ENCODE measurements at regions not wholly inside any gene's neighbourhood (a gene's known extent, or its start where the extent isn't known, plus 50 kb on each side); places are given as distances from the start of the nearest gene placed in this dataset.
"Not testable (repeated sequence)": the region's sequence is repeated elsewhere in the genome, so short reads cannot be mapped to it uniquely, and the experiment has no call there.

DNA sequence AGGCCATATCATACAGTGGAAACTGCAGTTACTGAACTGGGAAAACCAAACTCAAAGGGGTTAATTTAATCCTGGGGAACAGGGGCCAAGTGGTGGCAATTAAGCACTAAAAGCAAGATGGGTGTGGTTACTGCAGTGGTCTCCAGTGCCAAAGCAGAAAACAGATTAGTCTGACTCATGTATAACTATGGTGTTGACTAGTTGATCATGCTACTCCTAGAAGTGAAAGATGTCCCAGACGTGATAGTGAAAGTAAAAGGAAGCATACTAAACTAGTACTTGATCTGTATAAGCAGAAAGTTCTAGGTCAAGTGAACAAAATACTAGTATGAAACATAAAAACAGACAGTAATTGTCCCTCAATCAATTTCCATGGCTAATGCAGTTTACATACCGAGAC lies 360.0 kb upstream of the SLITRK5 start:
- H3K4me1 ChIP-seq (ENCODE audit: control insufficient read depth, insufficient read depth, low read length): no peaks in the 10 kb centered on the region
- no peaks in the 10 kb centered on the region for H3K9me3 ChIP-seq (ENCODE audit: control insufficient read depth, low read length)
- H3K27me3 ChIP-seq (ENCODE audit: control insufficient read depth, insufficient read depth, low read length, poor library complexity, severe bottlenecking): no peaks in the 10 kb centered on the region
- H3K36me3 ChIP-seq (ENCODE audit: control insufficient read depth, insufficient read depth, low read length): no peaks in the 10 kb centered on the region
- H3K4me3 ChIP-seq (ENCODE audit: insufficient read depth, low read depth, low read length): no peak overlapping the region
- 98 to 100% methylated on average over 2 of the region's 2 CpGs for WGBS, 2 experiments
- H3K27ac ChIP-seq (ENCODE audit: insufficient read depth, low read depth, low read length, poor library complexity, severe bottlenecking): no peak overlapping the region

DNA sequence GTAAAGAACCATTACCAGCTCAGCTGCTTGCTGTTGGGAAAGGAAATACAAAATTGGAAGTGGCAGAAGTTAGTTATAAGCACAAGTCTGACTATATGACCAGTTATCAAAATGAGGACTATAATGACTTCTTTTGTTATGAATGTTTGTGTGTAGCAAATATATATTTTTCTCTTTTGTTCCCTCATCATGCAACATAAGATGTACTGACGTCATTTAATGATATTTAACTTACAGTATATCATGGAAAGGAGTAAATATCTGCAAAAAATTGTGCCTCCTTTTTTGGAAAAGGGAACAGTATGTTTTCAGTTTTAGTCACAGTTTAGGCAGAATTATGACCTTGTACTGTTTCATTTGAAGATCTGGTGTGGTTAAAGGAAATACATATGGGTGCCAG lies 356.3 kb upstream of the SLITRK5 start:
- Histone ChIP-seq H3K4me3 (ENCODE audit: insufficient read depth, low read depth, low read length) (no peak overlapping the region), H3K9me3 (ENCODE audit: control insufficient read depth, low read length) (no peaks in the 10 kb centered on the region), H3K27ac (ENCODE audit: insufficient read depth, low read depth, low read length, poor library complexity, severe bottlenecking) (no peak overlapping the region), H3K36me3 (ENCODE audit: control insufficient read depth, insufficient read depth, low read length) (no peaks in the 10 kb centered on the region), H3K27me3 (ENCODE audit: control insufficient read depth, insufficient read depth, low read length, poor library complexity, severe bottlenecking) (no peaks in the 10 kb centered on the region), H3K4me1 (ENCODE audit: control insufficient read depth, insufficient read depth, low read length) (no peaks in the 10 kb centered on the region)
- no CpG with 5 or more reads among the region's 1 CpG for WGBS, 2 experiments

DNA sequence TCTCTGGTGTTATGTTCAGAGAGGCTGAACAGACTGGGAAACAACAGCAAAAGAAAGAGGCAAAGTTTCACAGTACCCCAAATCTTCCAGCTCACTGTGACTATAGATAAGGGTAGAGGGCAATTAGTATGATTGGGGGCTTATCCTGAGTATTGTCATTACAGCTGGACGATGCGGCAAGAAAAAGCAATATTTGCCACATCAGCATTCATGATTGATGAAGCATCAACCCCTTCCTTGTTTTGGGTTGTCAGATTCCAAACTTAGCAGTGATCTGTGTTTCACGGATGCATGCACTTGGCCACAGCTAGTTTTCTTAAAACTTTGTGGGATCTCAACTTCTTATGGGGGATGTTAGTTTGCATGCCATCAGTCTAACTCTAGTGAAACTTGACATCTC lies 348.8 kb upstream of the SLITRK5 start:
- no peaks in the 10 kb centered on the region for H3K9me3 ChIP-seq (ENCODE audit: control insufficient read depth, low read length)
- no peak overlapping the region for H3K4me3 ChIP-seq (ENCODE audit: insufficient read depth, low read depth, low read length)
- no peaks in the 10 kb centered on the region for H3K36me3 ChIP-seq (ENCODE audit: control insufficient read depth, insufficient read depth, low read length)
- H3K4me1 ChIP-seq (ENCODE audit: control insufficient read depth, insufficient read depth, low read length): no peaks in the 10 kb centered on the region
- H3K27ac ChIP-seq (ENCODE audit: insufficient read depth, low read depth, low read length, poor library complexity, severe bottlenecking): no peak overlapping the region
- WGBS, 2 experiments: 80 to 85% methylated on average over 3 of the region's 3 CpGs
- H3K27me3 ChIP-seq (ENCODE audit: control insufficient read depth, insufficient read depth, low read length, poor library complexity, severe bottlenecking): no peaks in the 10 kb centered on the region

DNA sequence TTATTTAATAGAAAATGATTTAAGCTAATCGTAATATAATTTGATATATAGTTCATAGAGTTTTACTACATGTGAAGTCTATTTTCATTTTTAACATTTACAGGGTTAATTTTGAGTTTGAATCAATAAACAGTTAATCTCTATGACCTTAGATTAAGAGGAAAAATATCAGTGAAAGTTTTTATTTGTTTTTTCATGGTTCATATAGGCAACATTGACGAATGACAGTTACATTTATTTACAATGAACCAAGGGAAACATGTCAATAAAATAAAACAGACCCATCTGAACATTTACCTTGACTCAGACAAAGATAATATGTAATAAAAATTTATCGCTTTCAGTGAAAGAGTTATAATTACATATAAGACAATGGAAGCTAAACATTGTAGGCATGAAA lies 346.6 kb upstream of the SLITRK5 start:
- 100% methylated on average over 1 of the region's 3 CpGs; no CpG with 5 or more reads in 1 of the 2 experiments for WGBS, 2 experiments
- H3K36me3 ChIP-seq (ENCODE audit: control insufficient read depth, insufficient read depth, low read length): no peaks in the 10 kb centered on the region
- no peak overlapping the region for H3K4me3 ChIP-seq (ENCODE audit: insufficient read depth, low read depth, low read length)

DNA sequence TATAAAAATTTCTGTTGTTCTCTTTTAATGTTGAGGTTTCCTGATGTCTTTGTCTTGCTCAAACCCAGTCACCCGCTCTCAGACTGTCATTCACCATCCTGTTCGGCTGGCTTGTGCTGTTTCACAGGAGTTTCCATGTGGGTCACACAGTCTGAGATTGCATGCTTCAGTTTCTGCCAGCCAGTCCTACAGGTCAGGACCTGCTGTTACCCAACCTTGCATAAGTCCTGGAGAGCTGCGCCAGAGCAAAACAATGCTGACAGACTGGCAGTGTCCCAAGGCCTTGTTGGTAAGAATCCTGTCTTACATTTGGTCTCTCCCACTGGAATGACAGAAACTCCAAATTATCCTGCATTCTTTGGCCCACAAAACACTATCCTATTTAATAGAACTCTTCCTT lies 340.0 kb upstream of the SLITRK5 start:
- H3K4me3 ChIP-seq (ENCODE audit: insufficient read depth, low read depth, low read length): no peak overlapping the region
- H3K4me1 ChIP-seq (ENCODE audit: control insufficient read depth, insufficient read depth, low read length): no peaks in the 10 kb centered on the region
- 70 to 82% methylated on average over 3 of the region's 3 CpGs for WGBS, 2 experiments
- no peaks in the 10 kb centered on the region for H3K36me3 ChIP-seq (ENCODE audit: control insufficient read depth, insufficient read depth, low read length)
- no peaks in the 10 kb centered on the region for H3K27me3 ChIP-seq (ENCODE audit: control insufficient read depth, insufficient read depth, low read length, poor library complexity, severe bottlenecking)
- no peaks in the 10 kb centered on the region for H3K9me3 ChIP-seq (ENCODE audit: control insufficient read depth, low read length)
- H3K27ac ChIP-seq (ENCODE audit: insufficient read depth, low read depth, low read length, poor library complexity, severe bottlenecking): no peak overlapping the region

More for the DNA sequence above, 346.6 kb upstream of the SLITRK5 start:
- no peaks in the 10 kb centered on the region for H3K27me3 ChIP-seq (ENCODE audit: control insufficient read depth, insufficient read depth, low read length, poor library complexity, severe bottlenecking)
- no peaks in the 10 kb centered on the region for H3K4me1 ChIP-seq (ENCODE audit: control insufficient read depth, insufficient read depth, low read length)
- H3K27ac ChIP-seq (ENCODE audit: insufficient read depth, low read depth, low read length, poor library complexity, severe bottlenecking): no peak overlapping the region
- no peaks in the 10 kb centered on the region for H3K9me3 ChIP-seq (ENCODE audit: control insufficient read depth, low read length)

GRCh38 chr13:87333599-87333998 lies 337.6 kb upstream of the SLITRK5 start:
- Histone ChIP-seq H3K27ac (ENCODE audit: insufficient read depth, low read depth, low read length, poor library complexity, severe bottlenecking) (no peak overlapping the region), H3K36me3 (ENCODE audit: control insufficient read depth, insufficient read depth, low read length) (no peaks in the 10 kb centered on the region), H3K4me3 (ENCODE audit: insufficient read depth, low read depth, low read length) (no peak overlapping the region), H3K27me3 (ENCODE audit: control insufficient read depth, insufficient read depth, low read length, poor library complexity, severe bottlenecking) (no peaks in the 10 kb centered on the region), H3K9me3 (ENCODE audit: control insufficient read depth, low read length) (no peaks in the 10 kb centered on the region), H3K4me1 (ENCODE audit: control insufficient read depth, insufficient read depth, low read length) (no peaks in the 10 kb centered on the region)
- WGBS, 2 experiments: 94 to 97% methylated on average over 5 of the region's 5 CpGs

GRCh38 chr13:87334176-87334575 lies 337.0 kb upstream of the SLITRK5 start:
- H3K36me3 ChIP-seq (ENCODE audit: control insufficient read depth, insufficient read depth, low read length): no peaks in the 10 kb centered on the region
- WGBS, 2 experiments: 93 to 95% methylated on average over 8 of the region's 8 CpGs

GRCh38 chr13:87336346-87336889 lies 334.8 kb upstream of the SLITRK5 start:
- not testable (repeated sequence) for H3K4me3 ChIP-seq (ENCODE audit: insufficient read depth, low read depth, low read length); H3K27me3 ChIP-seq (ENCODE audit: control insufficient read depth, insufficient read depth, low read length, poor library complexity, severe bottlenecking); H3K9me3 ChIP-seq (ENCODE audit: control insufficient read depth, low read length); H3K27ac ChIP-seq (ENCODE audit: insufficient read depth, low read depth, low read length, poor library complexity, severe bottlenecking); H3K4me1 ChIP-seq (ENCODE audit: control insufficient read depth, insufficient read depth, low read length); H3K36me3 ChIP-seq (ENCODE audit: control insufficient read depth, insufficient read depth, low read length)
- WGBS, 2 experiments: 81 to 84% methylated on average over 8 of the region's 8 CpGs

More at GRCh38 chr13:87334176-87334575, 337.0 kb upstream of the SLITRK5 start:
- no peaks in the 10 kb centered on the region for H3K4me1 ChIP-seq (ENCODE audit: control insufficient read depth, insufficient read depth, low read length)
- no peaks in the 10 kb centered on the region for H3K27me3 ChIP-seq (ENCODE audit: control insufficient read depth, insufficient read depth, low read length, poor library complexity, severe bottlenecking)
- H3K9me3 ChIP-seq (ENCODE audit: control insufficient read depth, low read length): no peaks in the 10 kb centered on the region
- no peak overlapping the region for H3K27ac ChIP-seq (ENCODE audit: insufficient read depth, low read depth, low read length, poor library complexity, severe bottlenecking)
- H3K4me3 ChIP-seq (ENCODE audit: insufficient read depth, low read depth, low read length): no peak overlapping the region

DNA sequence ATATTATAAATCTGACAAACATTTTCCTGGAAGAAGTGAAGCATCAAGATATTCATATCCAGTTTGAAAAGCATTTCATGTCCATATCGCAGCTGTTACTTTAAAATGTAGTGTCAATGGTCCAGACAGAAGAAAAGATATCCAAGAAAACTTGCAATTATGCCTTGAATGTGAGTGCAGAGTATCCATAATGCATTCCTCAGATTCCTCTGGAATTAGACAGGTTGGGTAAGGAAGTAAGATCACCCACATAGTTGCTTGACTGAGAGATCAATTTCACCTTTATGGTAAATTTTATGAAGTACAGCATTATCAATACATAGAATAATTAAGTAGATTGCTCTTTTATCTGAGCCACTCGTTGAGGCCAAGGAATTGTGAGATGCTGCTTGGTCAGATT lies 327.0 kb upstream of the SLITRK5 start:
- H3K9me3 ChIP-seq (ENCODE audit: control insufficient read depth, low read length): no peaks in the 10 kb centered on the region
- no peak overlapping the region for H3K27ac ChIP-seq (ENCODE audit: insufficient read depth, low read depth, low read length, poor library complexity, severe bottlenecking)
- no peak overlapping the region for H3K4me3 ChIP-seq (ENCODE audit: insufficient read depth, low read depth, low read length)
- WGBS, 2 experiments: 83 to 93% methylated on average over 2 of the region's 2 CpGs
- no peaks in the 10 kb centered on the region for H3K27me3 ChIP-seq (ENCODE audit: control insufficient read depth, insufficient read depth, low read length, poor library complexity, severe bottlenecking)
- no peaks in the 10 kb centered on the region for H3K36me3 ChIP-seq (ENCODE audit: control insufficient read depth, insufficient read depth, low read length)
- no peaks in the 10 kb centered on the region for H3K4me1 ChIP-seq (ENCODE audit: control insufficient read depth, insufficient read depth, low read length)

DNA sequence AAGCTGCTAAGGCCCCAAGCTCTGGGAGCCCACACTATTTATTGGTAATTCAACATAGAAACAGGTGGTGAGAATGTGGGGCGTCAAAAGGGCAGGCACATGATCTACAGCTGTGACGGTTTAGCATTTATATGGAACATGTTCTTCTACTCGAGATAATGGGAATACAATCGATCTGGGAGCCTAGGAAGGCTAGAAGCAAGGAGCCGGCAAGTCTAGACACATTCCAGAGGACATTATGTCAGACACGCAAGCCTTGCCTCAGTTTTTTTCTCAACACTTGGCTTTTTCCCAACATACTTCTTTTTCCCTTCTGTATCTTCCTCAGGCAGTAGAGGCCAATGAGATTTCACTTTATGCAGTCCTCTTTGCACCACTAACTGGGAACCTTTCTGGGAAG lies 315.7 kb upstream of the SLITRK5 start:
- H3K9me3 ChIP-seq (ENCODE audit: control insufficient read depth, low read length): no peaks in the 10 kb centered on the region
- 79 to 96% methylated on average over 5 to 6 of the region's 6 CpGs for WGBS, 2 experiments
- H3K4me1 ChIP-seq (ENCODE audit: control insufficient read depth, insufficient read depth, low read length): no peaks in the 10 kb centered on the region
- H3K36me3 ChIP-seq (ENCODE audit: control insufficient read depth, insufficient read depth, low read length): no peaks in the 10 kb centered on the region
- no peak overlapping the region for H3K27ac ChIP-seq (ENCODE audit: insufficient read depth, low read depth, low read length, poor library complexity, severe bottlenecking)
- no peaks in the 10 kb centered on the region for H3K27me3 ChIP-seq (ENCODE audit: control insufficient read depth, insufficient read depth, low read length, poor library complexity, severe bottlenecking)
- no peak overlapping the region for H3K4me3 ChIP-seq (ENCODE audit: insufficient read depth, low read depth, low read length)

DNA sequence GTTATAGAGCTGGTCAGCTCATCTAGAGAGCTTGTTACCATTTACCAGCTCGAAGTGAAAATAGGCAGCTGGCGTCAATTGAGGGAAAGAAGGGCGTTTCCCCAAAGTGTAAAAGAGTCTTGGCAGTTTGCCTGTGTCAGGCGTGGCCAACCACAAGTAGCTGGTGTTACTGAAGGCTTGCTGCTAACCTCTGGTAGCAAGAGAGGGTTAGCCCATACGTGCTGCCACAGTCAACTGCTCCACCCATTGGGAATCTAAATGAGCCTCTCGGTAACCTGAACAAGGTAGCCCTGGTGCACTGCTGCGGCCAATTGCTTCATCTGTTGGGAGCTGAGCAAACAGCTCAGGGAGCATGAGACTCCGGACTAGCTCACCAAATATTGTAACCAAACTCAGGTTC lies 314.9 kb upstream of the SLITRK5 start:
- Histone ChIP-seq H3K9me3 (ENCODE audit: control insufficient read depth, low read length) (no peaks in the 10 kb centered on the region), H3K27ac (ENCODE audit: insufficient read depth, low read depth, low read length, poor library complexity, severe bottlenecking) (no peak overlapping the region), H3K27me3 (ENCODE audit: control insufficient read depth, insufficient read depth, low read length, poor library complexity, severe bottlenecking) (no peaks in the 10 kb centered on the region), H3K4me3 (ENCODE audit: insufficient read depth, low read depth, low read length) (no peak overlapping the region), H3K4me1 (ENCODE audit: control insufficient read depth, insufficient read depth, low read length) (no peaks in the 10 kb centered on the region), H3K36me3 (ENCODE audit: control insufficient read depth, insufficient read depth, low read length) (no peaks in the 10 kb centered on the region)
- WGBS, 2 experiments: 94 to 97% methylated on average over 8 of the region's 8 CpGs

Measured in ectodermal cell (in vitro differentiated cells).